ENCODE measurements at regions not wholly inside any gene's neighbourhood (a gene's known extent, or its start where the extent isn't known, plus 50 kb on each side); places are given as distances from the start of the nearest gene placed in this dataset.

- H3K4me3 ChIP-seq (ENCODE audit: low read depth, low read length), result no peak overlapping the region
- TF ChIP-seq CTCF (IDR thresholded peaks at IDR 0.05; ENCODE audit: low read depth, low read length), result no peak
- DNase-seq (ENCODE audit: low read depth, low spot score), result no peak
- in situ Hi-C loops (cut with HindIII; ENCODE audit: low sequenced_read_pairs), result no loop called here
Measured at GRCh38 chr11:10918275-10918674, 60.4 kb upstream of the ZBED5 start.

DNA sequence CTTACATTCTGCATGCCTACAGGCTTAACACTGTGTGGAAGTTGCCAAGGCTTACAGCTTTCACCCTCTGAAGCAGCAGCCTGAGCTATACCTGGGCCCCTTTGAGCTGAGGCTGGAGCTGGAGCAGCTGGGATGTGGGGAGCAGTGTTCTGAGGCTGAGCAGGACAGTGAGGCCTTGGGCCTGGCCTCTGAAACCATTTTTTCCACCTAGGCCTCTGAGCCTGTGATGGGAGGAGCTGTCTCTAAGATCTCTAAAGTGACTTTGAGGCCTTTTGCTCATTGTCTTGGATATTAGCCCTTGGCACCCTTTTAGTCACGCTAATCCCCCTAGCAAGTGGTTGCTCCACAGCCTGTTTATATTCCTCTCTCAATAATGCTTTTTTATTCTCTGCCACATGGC lies 59.9 kb upstream of the ZBED5 start:
- no peak for DNase-seq (ENCODE audit: low read depth, low spot score)
- in situ Hi-C loops (cut with HindIII; ENCODE audit: low sequenced_read_pairs), result no loop called here
- no peak for TF ChIP-seq CTCF (IDR thresholded peaks at IDR 0.05; ENCODE audit: low read depth, low read length)
- no peak overlapping the region for H3K4me3 ChIP-seq (ENCODE audit: low read depth, low read length)

DNA sequence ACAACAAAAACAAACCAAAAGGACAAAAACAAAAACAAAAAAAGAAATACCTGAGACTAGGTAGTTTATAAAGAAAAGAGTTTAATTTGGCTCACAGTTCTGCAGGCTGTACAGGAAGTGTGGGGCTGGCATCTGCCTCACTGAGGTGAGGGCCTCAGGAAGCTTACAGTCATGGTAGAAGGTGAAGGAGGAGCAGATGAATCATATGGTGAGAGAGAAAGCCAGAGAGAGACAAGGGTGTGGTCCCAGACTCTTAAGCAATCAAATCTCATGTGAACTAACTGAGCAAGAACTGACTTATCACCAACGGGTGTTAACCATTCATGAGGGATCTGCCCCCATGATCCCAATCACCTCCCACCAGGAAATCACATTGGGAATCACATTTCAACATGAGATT lies 58.8 kb upstream of the ZBED5 start:
- in situ Hi-C loops (cut with HindIII; ENCODE audit: low sequenced_read_pairs), result no loop called here
- TF ChIP-seq CTCF (IDR thresholded peaks at IDR 0.05; ENCODE audit: low read depth, low read length), result no peak
- no peak for DNase-seq (ENCODE audit: low read depth, low spot score)
- no peak overlapping the region for H3K4me3 ChIP-seq (ENCODE audit: low read depth, low read length)

DNA sequence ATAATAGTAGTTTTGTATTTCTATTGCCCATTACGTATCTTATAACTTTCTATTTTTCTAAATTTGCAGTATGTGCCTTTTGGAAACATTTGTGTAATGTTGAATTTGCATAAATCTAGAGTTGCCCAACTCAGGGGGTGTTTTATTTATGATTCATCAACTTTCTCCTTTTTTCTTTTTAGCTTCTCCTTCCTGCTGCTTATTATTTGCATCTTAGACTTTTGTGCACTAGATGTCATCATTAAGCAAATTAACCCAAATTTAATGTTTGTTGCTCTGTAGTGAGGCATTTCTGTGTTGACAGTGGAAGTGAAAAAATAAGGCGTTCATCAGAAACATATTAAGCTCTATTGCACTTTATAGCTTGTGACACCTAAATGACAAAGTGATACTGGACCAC lies 56.2 kb upstream of the ZBED5 start:
- no peak for DNase-seq (ENCODE audit: low read depth, low spot score)
- H3K4me3 ChIP-seq (ENCODE audit: low read depth, low read length), result no peak overlapping the region
- TF ChIP-seq CTCF (IDR thresholded peaks at IDR 0.05; ENCODE audit: low read depth, low read length), result no peak
- in situ Hi-C loops (cut with HindIII; ENCODE audit: low sequenced_read_pairs), result no loop called here

DNA sequence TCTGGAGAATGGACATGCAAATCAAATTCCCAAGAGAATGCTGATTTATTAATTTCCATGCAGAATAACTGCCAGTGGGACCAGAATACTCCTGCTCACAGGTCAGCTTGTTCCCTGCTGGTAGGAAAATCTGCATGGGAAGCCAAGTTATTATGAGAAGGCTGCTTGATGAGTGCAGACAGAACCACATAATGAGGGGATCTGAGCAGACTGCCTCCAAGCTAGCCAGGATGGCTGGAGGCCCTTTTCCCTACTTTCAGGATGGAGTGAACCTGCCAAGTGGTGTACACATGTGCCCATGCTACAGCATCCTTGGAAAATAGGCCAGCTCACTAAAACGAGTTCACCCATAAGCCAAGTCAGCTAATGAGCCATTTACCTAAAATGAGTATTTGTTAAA lies 55.2 kb upstream of the ZBED5 start:
- DNase-seq (ENCODE audit: low read depth, low spot score), result no peak
- no peak overlapping the region for H3K4me3 ChIP-seq (ENCODE audit: low read depth, low read length)
- in situ Hi-C loops (cut with HindIII; ENCODE audit: low sequenced_read_pairs), result no loop called here
- TF ChIP-seq CTCF (IDR thresholded peaks at IDR 0.05; ENCODE audit: low read depth, low read length), result no peak

GRCh38 chr11:10911907-10912306 lies 54.1 kb upstream of the ZBED5 start:
- in situ Hi-C loops (cut with HindIII; ENCODE audit: low sequenced_read_pairs), result no loop called here
- no peak for TF ChIP-seq CTCF (IDR thresholded peaks at IDR 0.05; ENCODE audit: low read depth, low read length)
- no peak overlapping the region for H3K4me3 ChIP-seq (ENCODE audit: low read depth, low read length)
- no peak for DNase-seq (ENCODE audit: low read depth, low spot score)

All from astrocyte of the spinal cord (primary cell).